Mesodermal cell (in vitro differentiated cells): ENCODE measurements at regions not wholly inside any gene's neighbourhood (a gene's known extent, or its start where the extent isn't known, plus 50 kb on each side); places are given as distances from the start of the nearest gene placed in this dataset.

Experiments used
- H3K27ac ChIP-seq: 2 replicates; pipeline ENCODE4 v1.7.0; 2013; ENCODE audit warnings: mild to moderate bottlenecking, low read depth, low read length, moderate library complexity; ENCODE audit not compliant: severe bottlenecking
- H3K36me3 ChIP-seq: 2 replicates; pipeline ENCODE4 v1.7.1; 2013; ENCODE audit warnings: mild to moderate bottlenecking, low read length, moderate library complexity; ENCODE audit not compliant: control insufficient read depth, insufficient read depth
- H3K4me1 ChIP-seq: one replicate; pipeline ENCODE4 v1.7.1; 2013; ENCODE audit warnings: mild to moderate bottlenecking, low read length; ENCODE audit not compliant: insufficient read depth, control insufficient read depth, poor library complexity, severe bottlenecking
- H3K4me3 ChIP-seq: 2 replicates; pipeline ENCODE4 v1.7.0; 2013; ENCODE audit warnings: low read length, control low read depth, mild to moderate bottlenecking; ENCODE audit not compliant: insufficient read depth, poor library complexity, severe bottlenecking; ENCODE audit errors: extremely low read depth
- H3K9me3 ChIP-seq: 2 replicates; pipeline ENCODE4 v1.7.1; 2013; ENCODE audit warnings: mild to moderate bottlenecking, low read length, moderate library complexity; ENCODE audit not compliant: control insufficient read depth
- WGBS, 2 experiments: methylation state at CpG; one replicate each; pipeline ENCODE4 v1.1.5; 2013; ENCODE audit warnings: missing lambda C conversion rate in 2 of 2; ENCODE audit not compliant: insufficient coverage in 2 of 2; 5-methylcytosine and 5-hydroxymethylcytosine counted together

DNA sequence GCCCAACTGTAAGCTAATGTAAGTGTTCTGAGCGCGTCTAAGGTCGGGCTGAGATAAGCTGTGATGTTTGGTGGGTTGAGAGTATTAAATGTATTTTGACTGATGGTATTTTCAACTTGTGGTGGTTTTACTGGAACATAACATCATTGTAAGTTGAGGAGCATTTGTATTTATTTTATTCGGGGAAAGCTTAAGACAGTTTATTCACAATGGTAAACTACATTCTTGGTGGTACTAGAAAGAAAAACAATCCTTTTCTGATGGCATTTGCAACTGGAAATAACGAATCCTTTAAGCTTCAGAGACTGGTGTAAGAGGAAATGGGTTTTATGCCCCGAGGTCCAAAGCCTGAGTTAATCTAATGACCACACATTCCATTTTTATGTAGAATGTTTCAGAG is 283.3 kb upstream of the NETO1 start:
- 92 to 94% methylated on average over 4 of the region's 6 CpGs for WGBS, 2 experiments
- no peaks in the 10 kb centered on the region for H3K36me3 ChIP-seq
- H3K9me3 ChIP-seq: no peaks in the 10 kb centered on the region
- H3K4me3 ChIP-seq: no peak overlapping the region
- no peak overlapping the region for H3K27ac ChIP-seq
- H3K4me1 ChIP-seq: no peaks in the 10 kb centered on the region

DNA sequence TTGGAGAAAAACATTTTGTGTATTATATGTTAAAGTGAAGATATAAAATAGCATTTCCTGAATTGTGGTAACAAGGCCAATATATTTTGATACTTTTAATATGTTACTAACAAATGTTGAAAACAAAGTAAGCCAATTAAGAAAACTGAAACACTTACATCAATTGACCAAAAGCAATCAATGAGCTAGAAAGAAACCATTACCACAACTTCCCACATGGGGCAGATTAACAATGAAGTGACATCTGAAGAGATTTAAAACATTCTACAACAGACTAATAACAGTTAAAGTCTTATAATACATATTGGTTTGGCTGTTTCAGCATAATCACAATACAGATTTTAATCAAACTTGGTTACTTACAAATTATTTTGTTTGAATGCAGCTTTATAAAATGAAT is 282.4 kb upstream of the NETO1 start:
- no peaks in the 10 kb centered on the region for H3K9me3 ChIP-seq
- no peak overlapping the region for H3K27ac ChIP-seq
- no peaks in the 10 kb centered on the region for H3K4me1 ChIP-seq
- no peaks in the 10 kb centered on the region for H3K36me3 ChIP-seq
- H3K4me3 ChIP-seq: no peak overlapping the region

DNA sequence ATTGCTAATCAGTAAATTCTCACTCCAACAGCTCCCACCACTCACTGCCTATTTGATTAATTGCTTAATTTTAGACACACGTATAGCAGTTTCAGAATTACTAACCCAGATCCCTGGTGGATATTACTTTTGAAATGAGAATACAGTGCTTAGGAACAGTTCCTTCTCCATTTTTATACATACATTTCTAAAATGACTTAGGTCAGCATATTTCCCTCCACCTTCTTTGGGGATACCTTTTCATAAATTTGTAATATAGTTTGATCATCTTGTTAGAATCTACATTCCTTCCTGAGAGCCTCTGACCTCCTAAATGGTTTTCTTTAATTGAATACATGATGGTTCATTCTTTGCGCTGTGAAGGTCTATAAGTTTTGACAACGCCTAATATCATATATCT is 279.8 kb upstream of the NETO1 start:
- no CpG with 5 or more reads among the region's 3 CpGs for WGBS, 2 experiments

DNA sequence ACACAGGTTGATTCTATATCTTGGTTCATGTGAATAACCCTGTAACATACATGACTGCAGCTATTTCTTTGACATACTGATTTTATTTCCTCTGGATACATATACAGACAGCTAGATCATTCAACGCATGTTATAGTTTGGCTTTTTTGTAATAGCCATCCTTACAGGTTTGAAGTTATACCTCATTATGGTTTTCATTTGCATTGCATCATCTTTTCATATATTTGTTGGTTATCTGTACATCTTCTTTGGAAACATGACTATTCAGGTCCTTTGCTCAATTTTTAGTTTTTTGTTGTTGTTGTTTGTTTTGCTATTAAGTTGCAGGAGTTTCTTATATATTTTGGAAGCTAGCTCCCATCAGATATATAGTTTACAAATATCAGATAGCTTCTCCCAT is 276.2 kb upstream of the NETO1 start:
- Histone ChIP-seq H3K36me3 (no peaks in the 10 kb centered on the region), H3K4me1 (no peaks in the 10 kb centered on the region), H3K27ac (no peak overlapping the region), H3K4me3 (no peak overlapping the region), H3K9me3 (no peaks in the 10 kb centered on the region)
- WGBS, 2 experiments: no CpG with 5 or more reads among the region's 1 CpG

More for the DNA sequence above, 279.8 kb upstream of the NETO1 start:
- H3K27ac ChIP-seq: no peak overlapping the region
- H3K9me3 ChIP-seq: no peaks in the 10 kb centered on the region
- no peaks in the 10 kb centered on the region for H3K36me3 ChIP-seq
- no peaks in the 10 kb centered on the region for H3K4me1 ChIP-seq
- no peak overlapping the region for H3K4me3 ChIP-seq

DNA sequence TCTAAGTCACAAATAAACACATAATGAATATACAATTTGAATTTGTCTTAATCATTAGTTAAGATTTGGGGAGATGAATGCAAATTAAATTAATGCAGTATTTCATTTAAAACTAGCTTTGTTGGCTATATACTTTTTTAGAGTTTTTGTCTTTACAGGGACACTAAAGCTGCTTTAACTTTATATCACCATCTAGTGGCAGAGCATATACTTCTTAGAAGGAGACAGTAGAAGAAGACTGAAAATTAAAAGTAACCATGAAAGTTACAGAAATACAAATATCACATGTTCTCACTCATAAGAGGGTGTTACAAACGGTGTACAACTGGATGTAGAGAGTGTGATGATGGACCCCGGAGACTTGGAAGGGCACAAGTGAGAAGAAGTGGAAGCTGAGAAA is 268.3 kb upstream of the NETO1 start:
- H3K4me1 ChIP-seq: no peaks in the 10 kb centered on the region
- H3K36me3 ChIP-seq: no peaks in the 10 kb centered on the region
- no peak overlapping the region for H3K27ac ChIP-seq
- WGBS, 2 experiments: 67% methylated on average over 2 of the region's 2 CpGs; no CpG with 5 or more reads in 1 of the 2 experiments
- no peaks in the 10 kb centered on the region for H3K9me3 ChIP-seq
- H3K4me3 ChIP-seq: no peak overlapping the region

DNA sequence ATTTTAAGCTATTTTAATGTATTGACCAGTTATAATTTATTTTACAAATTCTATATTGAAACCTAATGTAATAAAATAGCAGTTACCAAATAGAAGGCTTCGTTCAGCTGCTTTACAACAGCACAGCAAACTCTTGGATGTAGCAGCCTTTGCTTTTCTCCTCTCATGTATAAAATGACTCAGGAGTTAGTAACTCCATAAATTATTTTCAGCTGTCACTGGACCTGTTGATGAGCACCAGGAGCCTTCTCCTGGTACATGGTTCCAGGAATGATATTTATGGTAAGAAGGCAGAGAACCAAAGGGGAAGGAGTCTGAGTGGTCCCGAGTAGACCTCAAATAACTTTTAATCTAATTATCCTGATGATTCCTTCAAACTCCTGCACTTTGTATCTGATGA is 256.4 kb upstream of the NETO1 start:
- no peak overlapping the region for H3K4me3 ChIP-seq
- WGBS, 2 experiments: 100% methylated on average over 1 of the region's 2 CpGs; no CpG with 5 or more reads in 1 of the 2 experiments
- no peaks in the 10 kb centered on the region for H3K9me3 ChIP-seq
- no peak overlapping the region for H3K27ac ChIP-seq
- no peaks in the 10 kb centered on the region for H3K4me1 ChIP-seq
- no peaks in the 10 kb centered on the region for H3K36me3 ChIP-seq

DNA sequence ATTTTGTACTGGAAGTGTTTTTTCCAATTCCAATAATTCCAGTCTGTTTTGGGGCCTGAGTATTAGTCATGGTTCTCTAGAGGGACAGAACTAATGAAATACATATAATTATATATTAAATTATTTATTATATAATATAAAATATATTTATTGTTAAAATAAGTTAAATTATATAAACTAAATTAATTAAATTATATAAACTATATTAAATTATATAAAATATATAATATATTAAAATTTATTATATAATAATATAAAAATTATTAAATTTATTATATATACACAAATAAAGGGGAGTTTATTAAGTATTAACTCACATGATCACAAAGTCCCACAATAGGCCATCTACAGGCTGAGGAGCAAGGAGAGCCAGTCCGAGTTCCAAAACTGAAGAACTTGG is 253.4 kb upstream of the NETO1 start:
- WGBS, 2 experiments: no CpG with 5 or more reads among the region's 1 CpG

DNA sequence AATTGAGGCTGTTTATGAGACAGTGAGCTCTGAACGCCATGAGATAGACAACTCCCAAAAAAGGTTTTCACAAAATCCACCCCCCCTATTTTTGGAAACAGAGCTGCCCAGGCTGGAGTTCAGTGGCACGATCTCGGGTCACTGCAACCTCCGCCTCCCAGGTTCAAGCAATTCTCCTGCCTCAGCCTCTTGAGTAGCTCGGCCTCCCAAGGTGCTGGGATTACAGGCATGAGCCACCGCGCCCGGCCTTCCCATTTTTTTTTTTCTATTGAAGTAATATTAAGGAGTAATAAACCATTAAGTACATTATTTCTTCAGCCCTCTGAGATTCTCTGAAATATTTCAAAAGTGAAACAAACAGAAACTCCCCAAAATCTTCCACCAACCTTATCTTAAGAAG is 252.8 kb upstream of the NETO1 start:
- H3K27ac ChIP-seq: no peak overlapping the region
- H3K4me1 ChIP-seq: no peaks in the 10 kb centered on the region
- H3K36me3 ChIP-seq: no peaks in the 10 kb centered on the region
- 85% methylated on average over 3 of the region's 8 CpGs; no CpG with 5 or more reads in 1 of the 2 experiments for WGBS, 2 experiments
- no peak overlapping the region for H3K4me3 ChIP-seq
- no peaks in the 10 kb centered on the region for H3K9me3 ChIP-seq

More for the DNA sequence above, 253.4 kb upstream of the NETO1 start:
- no peaks in the 10 kb centered on the region for H3K36me3 ChIP-seq
- H3K4me3 ChIP-seq: no peak overlapping the region
- H3K27ac ChIP-seq: no peak overlapping the region
- H3K4me1 ChIP-seq: no peaks in the 10 kb centered on the region
- no peaks in the 10 kb centered on the region for H3K9me3 ChIP-seq

DNA sequence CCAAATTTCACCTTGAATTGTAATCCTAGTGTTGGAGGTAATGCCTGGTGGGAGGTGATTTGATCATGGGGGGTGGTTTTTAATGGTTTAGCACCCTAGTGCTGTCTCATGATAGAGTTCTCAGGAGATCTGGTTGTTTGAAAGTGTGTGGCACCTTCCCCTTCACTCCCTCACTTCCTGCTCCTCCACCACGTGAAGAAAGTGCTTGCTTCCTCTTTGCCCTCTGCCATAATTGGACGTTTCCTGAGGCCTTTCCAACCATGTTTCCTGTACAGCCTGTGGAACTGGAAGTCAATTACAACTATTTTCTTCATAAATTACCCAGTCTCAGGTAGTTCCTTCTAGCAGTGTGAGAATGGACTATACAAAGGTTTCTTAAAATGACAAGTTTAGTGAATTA is 251.8 kb upstream of the NETO1 start:
- WGBS, 2 experiments: 80% methylated on average over 2 of the region's 2 CpGs; no CpG with 5 or more reads in 1 of the 2 experiments
- Histone ChIP-seq H3K4me3 (no peak overlapping the region), H3K36me3 (no peaks in the 10 kb centered on the region), H3K4me1 (no peaks in the 10 kb centered on the region), H3K27ac (no peak overlapping the region), H3K9me3 (no peaks in the 10 kb centered on the region)

DNA sequence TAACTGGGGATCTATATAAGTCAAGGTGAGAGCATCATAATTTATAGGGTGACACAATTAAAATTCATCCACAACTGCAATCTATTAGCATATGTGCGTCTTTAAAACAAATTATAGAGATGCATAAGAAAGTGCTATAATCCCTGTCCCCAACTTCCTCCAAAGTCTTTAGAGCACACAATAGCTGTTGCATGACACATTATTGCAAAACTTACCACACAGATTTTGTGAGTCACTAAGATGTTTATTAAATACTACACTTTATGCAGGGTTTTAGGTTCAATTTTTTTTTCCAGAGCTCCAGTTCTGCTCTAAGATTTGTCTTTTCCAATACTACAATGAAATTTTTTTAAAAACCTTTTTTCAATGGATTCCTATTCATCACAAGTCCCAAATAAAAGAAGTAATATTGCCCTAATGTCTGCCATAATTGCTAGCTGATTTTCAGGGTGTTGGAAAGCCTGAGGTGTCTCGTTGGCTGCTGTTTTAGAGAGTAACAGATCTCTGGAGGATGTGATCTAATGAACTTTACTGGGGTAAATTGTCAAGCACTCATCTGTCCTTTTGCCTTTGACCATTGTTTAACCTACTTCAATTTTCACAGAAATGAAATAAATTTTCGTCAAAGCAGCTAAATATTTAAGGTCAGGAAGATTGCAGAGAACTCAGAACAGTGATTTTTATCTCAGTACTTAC is 250.5 kb upstream of the NETO1 start:
- no peaks in the 10 kb centered on the region for H3K9me3 ChIP-seq
- H3K27ac ChIP-seq: no peak overlapping the region
- no peaks in the 10 kb centered on the region for H3K4me1 ChIP-seq
- WGBS, 2 experiments: 100% methylated on average over 1 of the region's 3 CpGs; no CpG with 5 or more reads in 1 of the 2 experiments
- H3K36me3 ChIP-seq: no peaks in the 10 kb centered on the region
- H3K4me3 ChIP-seq: no peak overlapping the region

DNA sequence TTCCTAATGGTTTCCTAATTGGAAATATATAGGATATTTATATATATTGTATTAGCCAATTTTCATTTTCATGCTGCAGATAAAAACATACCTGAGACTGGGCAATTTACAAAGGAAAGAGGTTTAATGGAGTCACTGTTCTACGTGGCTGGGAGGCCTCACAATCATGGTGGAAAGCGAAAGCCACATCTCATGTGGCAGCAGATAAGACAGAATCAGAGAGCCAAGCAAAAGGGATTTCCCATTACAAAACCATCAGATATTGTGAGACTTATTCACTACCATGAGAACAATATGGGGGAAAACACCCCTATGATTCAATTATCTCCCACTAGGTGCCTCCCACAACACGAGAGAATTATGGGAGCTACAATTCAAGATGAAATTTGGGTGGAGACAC is 242.5 kb upstream of the NETO1 start:
- WGBS, 2 experiments: 100% methylated on average over 2 of the region's 3 CpGs; no CpG with 5 or more reads in 1 of the 2 experiments
- Histone ChIP-seq H3K27ac (no peak overlapping the region), H3K9me3 (no peaks in the 10 kb centered on the region), H3K4me1 (no peaks in the 10 kb centered on the region), H3K36me3 (no peaks in the 10 kb centered on the region), H3K4me3 (no peak overlapping the region)
